Naive thymus-derived CD4-positive, alpha-beta T cell (primary cell): ENCODE measurements at regions not wholly inside any gene's neighbourhood (a gene's known extent, or its start where the extent isn't known, plus 50 kb on each side); places are given as distances from the start of the nearest gene placed in this dataset.

ENCODE experiments used
- ATAC-seq: fragments of 150-1000 bp; cut with Tn5 transposase; 2 replicates; pipeline ENCODE4 v1.10.0; 2021; ENCODE audit warnings: mild to moderate bottlenecking, moderate library complexity
- CTCF ChIA-PET: fragments of 350-600 bp; sonication (Branson Sonifier 250); formaldehyde crosslinking; loops from one replicate; lab custom pipeline; 2021; ENCODE audit warnings: antibody characterized with exemption; lab: Charles Lee
- POLR2A ChIA-PET: fragments of 350-600 bp; sonication (Branson Sonifier 250); formaldehyde crosslinking; loops from one replicate; lab custom pipeline; 2021; ENCODE audit warnings: antibody characterized with exemption, inconsistent platforms; lab: Charles Lee
- DNase-seq, 9 donors: peaks; one replicate each; pipeline versions ENCODE4 v3.0.0 to v3.0.0-alpha.2; 2020 to 2022; ENCODE audit warnings: mixed read lengths in 1 of 9
- H3K27ac ChIP-seq: one replicate; pipeline ENCODE4 v1.7.0; 2013; ENCODE audit warnings: mild to moderate bottlenecking, low read depth, low read length, moderate library complexity
- H3K27me3 ChIP-seq, 2 donors: one replicate each; pipeline ENCODE4 v1.7.0; 2013; ENCODE audit warnings: low read length in 2 of 2, mild to moderate bottlenecking in 2 of 2, moderate library complexity in 2 of 2; ENCODE audit not compliant: control insufficient read depth in 2 of 2, insufficient read depth in 2 of 2
- H3K36me3 ChIP-seq, 3 experiments: 1 replicate in 2 of 3; 2 replicates in 1 of 3; pipeline ENCODE4 v1.7.0; 2013; ENCODE audit warnings: low read length in 3 of 3, mild to moderate bottlenecking in 3 of 3, moderate library complexity in 1 of 3; ENCODE audit not compliant: insufficient read depth in 3 of 3, control insufficient read depth in 2 of 3
- H3K4me1 ChIP-seq, 2 donors: one replicate each; pipeline ENCODE4 v1.7.0; 2013; ENCODE audit warnings: low read length in 2 of 2, mild to moderate bottlenecking in 2 of 2, moderate library complexity in 1 of 2; ENCODE audit not compliant: control insufficient read depth in 2 of 2, insufficient read depth in 2 of 2
- H3K4me3 ChIP-seq: 2 replicates; pipeline ENCODE4 v1.7.0; 2013; ENCODE audit warnings: mild to moderate bottlenecking, low read length
- H3K9me3 ChIP-seq, 3 experiments: 1 replicate in 2 of 3; 2 replicates in 1 of 3; pipeline ENCODE4 v1.7.0; 2013; ENCODE audit warnings: low read length in 3 of 3; ENCODE audit not compliant: control insufficient read depth in 2 of 3
- H3K27ac Mint-ChIP-seq, 9 donors: one replicate each; pipeline ENCODE4 v1.8.0; 2020 to 2022; ENCODE audit warnings: mixed read lengths in 9 of 9, mild to moderate bottlenecking in 8 of 9, moderate library complexity in 5 of 9, inconsistent platforms in 2 of 9
- H3K27me3 Mint-ChIP-seq, 5 donors: one replicate each; pipeline ENCODE4 v1.8.0; 2021 to 2022; ENCODE audit warnings: mixed read lengths in 5 of 5, mild to moderate bottlenecking in 1 of 5
- H3K36me3 Mint-ChIP-seq, 5 donors: one replicate each; pipeline ENCODE4 v1.8.0; 2020 to 2022; ENCODE audit warnings: mixed read lengths in 5 of 5, mild to moderate bottlenecking in 3 of 5, inconsistent platforms in 1 of 5
- H3K4me1 Mint-ChIP-seq, 7 donors: one replicate each; pipeline ENCODE4 v1.8.0; 2020 to 2022; ENCODE audit warnings: mixed read lengths in 7 of 7, mild to moderate bottlenecking in 3 of 7, inconsistent platforms in 1 of 7
- H3K4me3 Mint-ChIP-seq, 10 donors: one replicate each; pipeline ENCODE4 v1.8.0; 2020 to 2022; ENCODE audit warnings: mild to moderate bottlenecking in 10 of 10, mixed read lengths in 10 of 10, moderate library complexity in 6 of 10, inconsistent platforms in 2 of 10
- H3K9me3 Mint-ChIP-seq, 11 donors: one replicate each; pipeline ENCODE4 v1.8.0; 2020 to 2022; ENCODE audit warnings: mixed read lengths in 11 of 11, mild to moderate bottlenecking in 4 of 11, inconsistent platforms in 1 of 11, moderate library complexity in 1 of 11
- intact Hi-C, 2 donors: fragments of 100-400 bp; cut with micrococcal nuclease; formaldehyde crosslinking; loops; one replicate each; pipeline ENCODE4 v1.15.1; 2023

DNA sequence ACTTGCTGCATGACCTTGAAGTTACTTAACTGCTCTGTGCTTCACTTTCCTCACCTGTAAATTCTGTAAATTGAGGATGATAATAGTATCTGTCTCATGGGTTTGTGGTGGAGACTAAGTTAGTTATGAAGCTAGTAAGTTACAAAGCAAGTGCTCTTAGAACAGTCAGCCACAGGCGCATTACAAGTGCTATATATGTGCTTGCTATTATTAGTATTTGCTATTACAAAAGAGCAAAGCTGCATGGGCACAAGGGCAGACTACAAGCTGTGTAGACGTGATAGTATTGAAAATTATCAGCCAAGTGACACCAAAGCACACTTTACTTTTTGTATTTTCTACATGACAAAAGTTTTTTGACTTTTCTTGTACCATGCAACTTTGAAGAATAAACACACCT lies 150.9 kb upstream of the CTTNBP2NL start:
- Mint-ChIP-seq H3K4me1 (no peaks in the 10 kb centered on the region), H3K9me3 (peaks cover 0 to 4% (median 0%) of the 10 kb centered on the region in 11 donors), H3K4me3 (no peak overlapping the region), H3K36me3 (no peaks in the 10 kb centered on the region), H3K27ac (no peak overlapping the region), H3K27me3 (peaks cover 4 to 32% (median 11%) of the 10 kb centered on the region in 5 donors)
- no peak overlapping the region for H3K4me3 ChIP-seq
- DNase-seq (no peak), ATAC-seq (no peak)
- peaks cover 0 to 2% of the 10 kb centered on the region in 2 donors for H3K27me3 ChIP-seq
- no peaks in the 10 kb centered on the region for H3K4me1 ChIP-seq
- H3K36me3 ChIP-seq: no peaks in the 10 kb centered on the region
- CTCF ChIA-PET: no interaction called here
- no peaks in the 10 kb centered on the region for H3K9me3 ChIP-seq
- H3K27ac ChIP-seq: no peak overlapping the region
- intact Hi-C loops: no loop called here
- POLR2A ChIA-PET: no interaction called here

DNA sequence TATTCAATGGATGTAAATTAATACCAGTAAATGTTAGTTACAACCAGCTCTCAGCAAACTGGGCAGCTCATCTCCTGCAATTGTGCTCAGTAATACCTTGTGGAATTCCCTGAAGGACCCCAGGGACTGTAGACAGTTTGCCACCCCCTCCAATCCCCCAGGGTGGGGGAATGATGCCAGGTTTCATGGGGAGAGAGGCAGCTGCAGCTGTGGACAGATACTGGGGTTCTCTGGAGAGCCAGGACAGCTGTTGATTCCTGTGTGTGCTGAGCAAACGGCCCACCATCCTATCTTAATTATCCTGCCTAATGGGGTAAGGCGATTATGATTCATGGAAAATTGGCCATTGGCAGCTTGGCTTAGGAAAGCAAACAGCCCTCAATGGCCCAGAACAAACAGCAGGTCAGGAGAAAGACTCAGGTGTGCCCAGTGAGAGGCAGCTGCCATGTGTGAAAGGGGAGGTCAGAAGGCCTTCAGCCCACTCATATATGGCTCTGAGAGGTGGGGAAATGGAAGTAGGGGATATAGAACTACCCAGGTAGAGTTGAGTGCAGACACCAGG lies 148.9 kb upstream of the CTTNBP2NL start:
- Mint-ChIP-seq H3K27me3 (peaks cover 4 to 41% (median 15%) of the 10 kb centered on the region in 5 donors), H3K9me3 (no peaks in the 10 kb centered on the region), H3K36me3 (no peaks in the 10 kb centered on the region), H3K4me3 (no peak overlapping the region), H3K27ac (no peak overlapping the region), H3K4me1 (no peaks in the 10 kb centered on the region)
- H3K27ac ChIP-seq: no peak overlapping the region
- intact Hi-C loops: no loop called here
- no peak for DNase-seq
- H3K4me3 ChIP-seq: no peak overlapping the region
- H3K9me3 ChIP-seq: no peaks in the 10 kb centered on the region
- peaks cover 0 to 2% of the 10 kb centered on the region in 2 donors for H3K27me3 ChIP-seq
- ChIA-PET POLR2A (no interaction called here), CTCF (no interaction called here)
- no peak for ATAC-seq
- no peaks in the 10 kb centered on the region for H3K4me1 ChIP-seq
- no peaks in the 10 kb centered on the region for H3K36me3 ChIP-seq

DNA sequence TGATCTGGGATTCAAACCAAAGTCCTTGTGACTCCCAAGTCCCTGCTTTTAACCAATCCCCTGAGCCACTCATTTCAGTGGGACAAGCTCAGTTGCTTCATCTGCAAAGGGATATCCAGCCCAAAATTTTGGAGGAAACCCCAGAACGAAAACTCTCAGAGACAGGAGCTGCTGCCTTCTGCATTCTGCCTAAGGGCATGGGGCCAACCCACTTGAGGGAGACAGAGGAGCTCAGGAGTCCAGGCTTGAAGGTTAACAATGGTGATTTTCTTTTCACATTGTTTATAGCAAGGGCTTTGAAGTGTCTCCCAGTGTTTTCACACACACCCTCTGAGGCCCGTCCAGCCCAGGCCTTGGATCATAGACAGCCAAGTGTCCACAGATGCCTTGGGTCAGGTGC lies 148.1 kb upstream of the CTTNBP2NL start:
- ChIA-PET POLR2A (no interaction called here), CTCF (no interaction called here)
- intact Hi-C loops: no loop called here
- peaks cover 0 to 2% of the 10 kb centered on the region in 2 donors for H3K27me3 ChIP-seq
- DNase-seq: no peak
- no peaks in the 10 kb centered on the region for H3K9me3 ChIP-seq
- H3K4me1 Mint-ChIP-seq: no peaks in the 10 kb centered on the region
- H3K27ac Mint-ChIP-seq: no peak overlapping the region
- H3K27me3 Mint-ChIP-seq: peaks cover 4 to 47% (median 21%) of the 10 kb centered on the region in 5 donors
- no peak overlapping the region for H3K27ac ChIP-seq
- ATAC-seq: no peak
- H3K4me1 ChIP-seq: no peaks in the 10 kb centered on the region
- H3K9me3 Mint-ChIP-seq: no peaks in the 10 kb centered on the region
- no peaks in the 10 kb centered on the region for H3K36me3 ChIP-seq
- H3K4me3 Mint-ChIP-seq: no peak overlapping the region
- H3K36me3 Mint-ChIP-seq: no peaks in the 10 kb centered on the region
- H3K4me3 ChIP-seq: no peak overlapping the region

DNA sequence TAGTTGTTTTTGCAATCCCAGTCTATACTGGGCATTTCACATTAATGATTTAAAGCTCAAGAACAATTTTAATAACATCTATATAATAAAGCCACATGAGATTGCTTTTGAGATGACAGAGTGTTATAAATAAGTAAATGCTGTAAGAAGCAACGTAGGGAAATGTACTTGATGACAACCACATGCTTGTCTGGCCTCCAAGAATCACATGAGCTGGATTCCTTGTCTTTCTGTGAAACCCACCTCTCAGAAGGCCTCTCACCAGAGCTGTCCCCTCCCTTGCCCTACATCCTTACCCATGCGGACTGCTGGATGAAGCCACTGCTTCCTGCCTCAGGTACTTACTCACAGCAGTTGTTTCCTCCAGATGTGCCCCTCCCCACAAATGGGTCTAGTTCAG lies 145.1 kb upstream of the CTTNBP2NL start:
- no peaks in the 10 kb centered on the region for H3K9me3 ChIP-seq
- H3K27me3 Mint-ChIP-seq: peaks cover 6 to 55% (median 37%) of the 10 kb centered on the region in 5 donors
- H3K36me3 Mint-ChIP-seq: no peaks in the 10 kb centered on the region
- ChIA-PET CTCF (no interaction called here), POLR2A (no interaction called here)
- DNase-seq (no peak), ATAC-seq (no peak)
- H3K9me3 Mint-ChIP-seq: no peaks in the 10 kb centered on the region
- no peak overlapping the region for H3K27ac ChIP-seq
- H3K36me3 ChIP-seq: no peaks in the 10 kb centered on the region
- no peak overlapping the region for H3K27ac Mint-ChIP-seq
- H3K4me3 ChIP-seq: no peak overlapping the region
- H3K4me3 Mint-ChIP-seq: no peak overlapping the region
- intact Hi-C loops: no loop called here
- H3K27me3 ChIP-seq: peaks cover 0 to 6% of the 10 kb centered on the region in 2 donors
- H3K4me1 ChIP-seq: no peaks in the 10 kb centered on the region
- H3K4me1 Mint-ChIP-seq: no peaks in the 10 kb centered on the region

DNA sequence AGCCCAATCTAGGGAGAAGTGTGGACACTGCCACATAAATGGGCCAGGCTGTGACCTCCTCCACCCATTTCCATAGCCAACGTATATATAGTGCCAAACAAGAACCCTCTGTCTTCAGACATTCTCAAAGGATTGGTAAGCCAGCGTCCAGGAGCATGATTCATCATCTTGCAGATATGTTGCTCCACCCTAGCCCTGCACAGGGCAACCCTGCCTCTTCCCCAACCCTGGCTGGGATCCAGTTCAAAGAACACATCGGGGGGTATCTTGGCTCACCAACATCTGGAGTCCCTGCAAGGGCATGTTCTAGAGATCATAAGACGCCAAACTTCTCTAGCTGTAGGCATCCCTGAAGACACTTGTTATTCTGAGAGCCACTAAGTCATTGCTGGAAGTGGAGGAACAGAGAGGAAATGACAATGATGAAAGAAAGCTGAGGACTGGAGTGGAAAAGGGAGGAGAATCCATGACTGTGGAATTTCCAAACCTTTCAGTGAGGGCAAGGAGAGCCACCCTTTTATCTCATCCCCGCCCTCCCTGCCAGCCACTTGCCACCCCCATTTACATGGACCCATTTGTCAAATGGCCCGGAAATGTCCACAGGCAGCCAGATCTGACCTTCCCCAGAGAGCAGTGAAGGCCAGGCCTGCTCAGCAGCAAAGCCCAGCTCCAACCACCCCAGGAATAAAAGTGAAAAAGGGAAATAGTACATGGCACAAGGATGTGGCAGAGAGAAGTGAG lies 144.1 kb upstream of the CTTNBP2NL start:
- no peaks in the 10 kb centered on the region for H3K4me1 ChIP-seq
- Mint-ChIP-seq H3K27ac (no peak overlapping the region), H3K36me3 (no peaks in the 10 kb centered on the region), H3K9me3 (no peaks in the 10 kb centered on the region), H3K4me1 (no peaks in the 10 kb centered on the region), H3K27me3 (peaks cover 8 to 61% (median 37%) of the 10 kb centered on the region in 5 donors), H3K4me3 (no peak overlapping the region)
- H3K27me3 ChIP-seq: peaks cover 0 to 6% of the 10 kb centered on the region in 2 donors
- H3K4me3 ChIP-seq: no peak overlapping the region
- H3K9me3 ChIP-seq: no peaks in the 10 kb centered on the region
- ATAC-seq (no peak), DNase-seq (no peak)
- no peaks in the 10 kb centered on the region for H3K36me3 ChIP-seq
- ChIA-PET CTCF (no interaction called here), POLR2A (no interaction called here)
- intact Hi-C loops: no loop called here
- no peak overlapping the region for H3K27ac ChIP-seq

DNA sequence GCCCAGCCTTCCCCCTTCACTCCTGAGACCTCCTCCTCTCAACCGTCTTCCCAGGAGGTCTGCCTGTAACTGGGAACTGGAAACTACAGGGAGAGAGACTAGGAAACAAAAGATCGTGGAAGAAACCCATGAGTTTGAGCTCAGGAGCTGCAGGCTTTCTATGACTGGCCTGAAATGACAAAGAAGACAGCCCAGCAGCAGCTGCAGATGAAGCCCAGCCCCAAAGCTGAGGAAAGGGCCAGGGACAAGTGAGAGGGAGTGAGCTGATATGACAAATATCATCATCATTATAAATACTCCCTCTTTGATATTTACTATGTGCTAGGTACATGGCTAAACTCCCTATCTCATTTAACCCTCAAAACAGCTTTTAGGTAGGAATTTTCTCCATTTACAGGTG lies 142.6 kb upstream of the CTTNBP2NL start:
- Histone ChIP-seq H3K27me3 (peaks cover 0 to 6% of the 10 kb centered on the region in 2 donors), H3K4me3 (no peak overlapping the region), H3K4me1 (no peaks in the 10 kb centered on the region), H3K27ac (no peak overlapping the region), H3K9me3 (no peaks in the 10 kb centered on the region), H3K36me3 (no peaks in the 10 kb centered on the region)
- H3K36me3 Mint-ChIP-seq: no peaks in the 10 kb centered on the region
- POLR2A ChIA-PET: no interaction called here
- peaks cover 8 to 59% (median 44%) of the 10 kb centered on the region in 5 donors for H3K27me3 Mint-ChIP-seq
- DNase-seq: no peak
- no peaks in the 10 kb centered on the region for H3K9me3 Mint-ChIP-seq
- no peak overlapping the region for H3K4me3 Mint-ChIP-seq
- ATAC-seq: no peak
- intact Hi-C loops: no loop called here
- CTCF ChIA-PET: interaction anchor here (0.9 to 1.1 kb wide), 2 partner anchors 9 to 1959 kb away, joined by 3 read pairs; no protein-coding TSS in a partner anchor
- no peak overlapping the region for H3K27ac Mint-ChIP-seq
- H3K4me1 Mint-ChIP-seq: no peaks in the 10 kb centered on the region

DNA sequence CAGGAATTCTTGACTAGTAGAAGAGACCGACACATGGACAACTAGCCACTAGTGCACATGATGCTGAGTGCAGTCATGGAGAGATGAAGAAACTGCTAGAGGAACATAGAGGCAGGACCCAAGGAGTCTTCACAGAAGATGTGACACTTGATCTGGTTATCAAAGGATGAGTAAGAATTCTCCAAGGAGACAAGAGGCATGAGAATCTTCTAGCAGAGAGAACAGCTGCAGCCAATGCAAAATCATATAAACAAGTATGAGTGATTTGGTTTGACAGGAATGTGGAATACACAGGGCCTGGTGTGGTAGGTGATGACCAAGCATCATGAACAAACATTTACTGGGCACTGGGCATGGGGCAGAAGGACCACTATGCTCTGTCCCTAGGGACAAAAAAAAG lies 140.9 kb upstream of the CTTNBP2NL start:
- Mint-ChIP-seq H3K27ac (no peak overlapping the region), H3K36me3 (no peaks in the 10 kb centered on the region), H3K4me1 (no peaks in the 10 kb centered on the region), H3K4me3 (no peak overlapping the region), H3K9me3 (no peaks in the 10 kb centered on the region), H3K27me3 (peaks cover 6 to 56% (median 52%) of the 10 kb centered on the region in 5 donors)
- peaks cover 0 to 3% of the 10 kb centered on the region in 2 donors for H3K27me3 ChIP-seq
- no peak for DNase-seq
- H3K9me3 ChIP-seq: no peaks in the 10 kb centered on the region
- H3K27ac ChIP-seq: no peak overlapping the region
- ChIA-PET POLR2A (no interaction called here), CTCF (no interaction called here)
- no peaks in the 10 kb centered on the region for H3K4me1 ChIP-seq
- no peak for ATAC-seq
- no peaks in the 10 kb centered on the region for H3K36me3 ChIP-seq
- intact Hi-C loops: no loop called here
- H3K4me3 ChIP-seq: no peak overlapping the region
